SKM-1 treated with dmso at 0.1 percent for 144 hours (cell line): ENCODE measurements at regions not wholly inside any gene's neighbourhood (a gene's known extent, or its start where the extent isn't known, plus 50 kb on each side); places are given as distances from the start of the nearest gene placed in this dataset.
"Not testable (repeated sequence)": the region's sequence is repeated elsewhere in the genome, so short reads cannot be mapped to it uniquely, and the experiment has no call there.

Experiments
- DNase-seq: peaks from one replicate; lab custom pipeline; 2025; ENCODE audit not compliant: unreplicated experiment; lab: John Stamatoyannopoulos, UW

DNA sequence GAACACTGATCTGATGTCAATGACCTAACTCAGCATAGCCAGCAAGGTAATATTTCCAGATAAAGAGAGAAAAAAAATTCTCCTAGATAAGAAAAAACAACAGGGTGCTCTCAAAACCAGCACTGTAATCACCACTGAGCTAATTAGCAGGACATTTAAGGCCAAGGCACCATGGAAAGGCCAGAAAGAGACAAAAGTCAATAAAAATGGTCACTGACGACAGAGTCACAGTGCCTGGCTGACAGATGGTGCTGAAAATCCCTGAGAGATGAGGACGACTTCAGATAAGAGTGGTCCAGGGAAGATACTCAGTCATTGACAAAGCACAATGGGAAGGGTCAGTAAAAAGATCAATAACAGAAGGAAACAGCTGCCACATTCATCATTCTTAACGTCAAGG lies 186.7 kb downstream of the SPATA31A6 start:
- not testable (repeated sequence) for DNase-seq

- not testable (repeated sequence) for DNase-seq
Measured at GRCh38 chr9:42371417-42371816, 188.0 kb downstream of the SPATA31A6 start.

DNA sequence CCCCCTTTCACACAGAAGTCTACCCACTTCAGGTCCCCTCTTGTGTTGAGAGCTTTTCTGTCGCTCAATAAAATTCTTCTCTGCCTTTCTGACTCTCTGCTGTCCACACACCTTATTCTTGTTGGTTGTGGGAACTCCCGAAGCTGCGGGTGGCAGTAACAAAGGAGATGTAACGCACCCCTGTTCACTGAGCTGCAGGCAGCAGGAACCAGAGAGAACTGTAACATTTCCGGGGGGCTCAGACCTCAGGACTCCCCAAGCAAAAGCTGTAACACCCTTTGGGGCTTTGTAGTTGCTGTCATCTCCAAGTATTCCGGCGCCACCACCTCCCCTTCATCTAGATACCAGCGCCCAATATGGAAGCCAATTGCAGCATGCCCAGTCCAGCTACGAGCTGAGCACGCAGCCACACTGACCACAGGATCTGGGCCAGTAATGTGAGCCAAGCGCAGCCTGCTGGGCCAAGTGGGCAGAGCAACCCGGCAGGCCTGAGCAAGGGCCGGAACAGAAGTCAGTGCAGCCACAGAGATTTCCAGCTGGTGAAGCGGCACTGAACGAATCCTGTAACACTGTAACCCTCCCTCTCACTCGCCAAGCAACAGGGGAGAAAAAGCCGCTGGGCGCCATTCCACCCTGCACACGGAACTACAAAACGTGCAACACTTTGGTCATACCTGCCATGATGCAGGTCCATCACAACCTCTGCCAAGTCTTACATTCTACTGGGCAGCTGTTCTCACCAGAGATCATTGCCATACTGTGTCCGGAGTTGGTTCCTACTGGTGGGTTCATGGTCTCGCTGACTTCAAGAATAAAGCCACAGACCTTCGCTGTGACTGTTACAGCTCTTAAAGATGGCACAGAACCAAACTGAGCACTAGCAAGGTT lies 194.3 kb downstream of the SPATA31A6 start:
- DNase-seq = not testable (repeated sequence)

- no peak for DNase-seq
Measured at GRCh38 chr9:42378418-42378815, 195.0 kb downstream of the SPATA31A6 start.

- DNase-seq = not testable (repeated sequence)
Measured at GRCh38 chr9:42379602-42380001, 196.1 kb downstream of the SPATA31A6 start.

DNA sequence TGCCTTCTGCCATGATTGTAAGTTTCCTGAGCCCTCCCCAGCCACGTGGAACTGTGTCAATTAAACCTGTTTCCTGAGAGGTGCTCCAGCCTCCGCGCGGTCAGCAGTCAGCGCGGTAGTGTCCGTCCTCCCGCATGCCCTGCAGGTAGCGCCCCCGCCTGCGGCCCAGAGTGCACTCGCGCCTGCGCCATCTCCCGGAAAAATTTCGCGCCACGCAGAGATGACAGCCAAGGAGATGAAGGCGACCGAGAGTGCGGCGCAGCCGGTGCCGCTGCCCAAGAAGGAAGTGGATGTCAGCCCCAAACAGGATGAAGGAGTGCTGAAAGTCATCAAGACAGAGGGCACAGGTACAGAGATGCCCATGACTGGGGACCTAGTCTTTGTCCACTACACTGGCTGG lies 201.1 kb downstream of the SPATA31A6 start:
- DNase-seq = not testable (repeated sequence)

DNA sequence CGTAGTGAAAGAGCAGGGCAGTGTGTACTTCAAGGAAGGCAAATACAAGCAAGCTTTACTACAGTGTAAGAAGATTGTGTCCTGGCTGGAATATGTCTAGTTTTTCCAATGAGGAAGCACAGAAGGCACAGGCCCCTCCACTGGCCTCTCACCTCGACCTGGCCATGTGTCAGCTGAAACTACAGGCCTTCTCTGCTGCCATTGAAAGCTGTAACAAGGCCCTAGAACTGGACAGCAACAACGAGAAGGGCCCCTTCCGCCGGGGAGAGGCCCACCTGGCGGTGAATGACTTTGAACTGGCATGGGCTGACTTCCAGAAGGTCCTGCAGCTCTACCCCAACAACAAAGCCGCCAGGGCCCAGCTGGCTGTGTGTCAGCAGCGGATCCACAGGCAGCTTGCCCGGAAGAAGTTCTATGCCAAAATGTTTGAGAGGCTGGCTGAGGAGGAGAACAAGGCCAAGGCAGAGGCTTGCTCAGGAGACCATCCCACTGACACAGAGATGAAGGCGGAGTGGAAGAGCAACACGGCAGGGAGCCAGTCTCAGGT lies 202.2 kb downstream of the SPATA31A6 start:
- DNase-seq = not testable (repeated sequence)

DNA sequence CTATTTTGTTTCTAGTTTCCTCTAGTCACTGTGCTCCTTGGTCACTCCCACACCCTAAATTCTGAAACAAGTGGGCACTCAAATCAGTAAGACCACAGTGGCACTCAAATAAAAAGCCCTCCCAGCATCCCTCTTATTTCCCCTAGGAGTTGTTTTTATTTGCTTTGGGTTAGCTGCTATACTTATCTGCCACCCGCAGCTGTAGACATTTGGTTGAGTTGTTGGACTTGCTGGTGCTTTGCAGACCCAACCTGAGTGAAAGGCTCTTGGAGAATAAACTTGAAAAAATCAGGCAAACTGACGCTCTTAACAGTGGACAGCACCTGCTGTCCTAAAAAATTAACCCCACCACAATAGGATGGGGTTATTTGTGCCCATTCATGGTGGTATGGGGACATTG lies 203.0 kb downstream of the SPATA31A6 start:
- no peak for DNase-seq

DNA sequence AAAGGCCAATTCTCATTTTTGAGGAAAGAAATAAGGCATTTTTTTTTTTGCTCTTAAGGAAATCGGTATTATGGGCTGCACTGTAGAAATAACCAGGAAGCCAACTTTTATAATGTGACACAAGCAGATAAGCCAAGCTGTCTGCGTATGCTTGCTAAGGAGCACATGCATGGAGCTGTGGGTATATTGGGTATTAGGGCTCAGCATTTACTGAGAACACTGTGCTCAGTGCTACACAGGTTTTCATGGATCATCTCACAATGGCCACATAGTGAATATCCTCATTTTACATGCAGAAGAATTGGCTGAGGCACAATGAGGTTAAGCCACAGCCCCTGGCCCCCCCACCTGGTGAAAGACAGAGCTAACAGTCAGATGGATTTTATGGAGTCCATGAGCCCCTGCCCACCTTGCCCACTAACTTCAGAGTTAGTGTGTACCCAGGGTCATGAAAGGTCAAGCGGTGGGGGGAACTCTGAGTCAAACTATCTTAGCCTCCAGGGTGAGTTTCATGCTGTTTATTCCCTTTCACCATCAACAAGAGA lies 204.8 kb downstream of the SPATA31A6 start:
- no peak for DNase-seq

DNA sequence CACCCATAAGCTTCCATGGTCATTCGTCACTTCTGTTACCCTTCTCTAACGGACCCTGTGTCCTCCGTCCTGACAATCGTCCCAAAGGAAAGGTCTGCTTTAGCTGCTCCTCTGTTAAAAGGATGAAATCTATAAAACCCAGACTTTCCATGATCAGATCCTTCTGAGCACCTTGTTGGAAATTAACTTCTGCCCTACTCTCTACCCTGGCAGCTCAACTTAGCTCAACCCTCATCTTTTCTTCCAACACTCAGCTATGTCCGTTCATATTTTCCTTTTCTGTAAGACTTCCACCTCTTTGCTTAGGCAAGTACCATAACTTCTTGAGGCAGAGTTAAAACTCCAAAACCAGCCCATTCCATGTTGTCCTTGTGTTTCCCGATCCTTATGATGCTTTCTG lies 205.4 kb downstream of the SPATA31A6 start:
- DNase-seq = no peak

GRCh38 chr9:42392773-42393455 lies 209.5 kb downstream of the SPATA31A6 start:
- not testable (repeated sequence) for DNase-seq

- no peak for DNase-seq
Measured at GRCh38 chr9:42396318-42396717, 212.9 kb downstream of the SPATA31A6 start.

GRCh38 chr9:42397336-42397735 lies 213.9 kb downstream of the SPATA31A6 start:
- DNase-seq = not testable (repeated sequence)

DNA sequence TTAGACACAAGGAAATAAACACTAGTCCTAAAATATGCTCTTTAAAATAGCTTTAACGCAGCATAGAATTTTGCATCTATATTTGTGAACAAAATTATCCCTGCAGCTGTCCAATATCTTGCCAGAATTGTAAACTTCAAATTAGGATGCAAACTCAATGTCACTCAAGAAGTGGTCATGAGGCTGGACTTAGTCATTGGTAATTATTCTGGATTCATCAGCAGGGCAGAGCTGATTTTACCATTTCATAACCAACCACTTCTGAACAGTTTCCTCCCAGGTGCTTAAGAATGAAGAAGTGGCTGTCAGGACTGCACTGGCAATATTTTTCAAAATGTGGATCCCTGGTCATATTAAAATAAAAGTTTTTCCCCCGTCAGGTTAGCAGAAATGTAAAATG lies 219.5 kb downstream of the SPATA31A6 start:
- DNase-seq = not testable (repeated sequence)

- DNase-seq = not testable (repeated sequence)
Measured at GRCh38 chr9:42409581-42409980, 226.1 kb downstream of the SPATA31A6 start.

DNA sequence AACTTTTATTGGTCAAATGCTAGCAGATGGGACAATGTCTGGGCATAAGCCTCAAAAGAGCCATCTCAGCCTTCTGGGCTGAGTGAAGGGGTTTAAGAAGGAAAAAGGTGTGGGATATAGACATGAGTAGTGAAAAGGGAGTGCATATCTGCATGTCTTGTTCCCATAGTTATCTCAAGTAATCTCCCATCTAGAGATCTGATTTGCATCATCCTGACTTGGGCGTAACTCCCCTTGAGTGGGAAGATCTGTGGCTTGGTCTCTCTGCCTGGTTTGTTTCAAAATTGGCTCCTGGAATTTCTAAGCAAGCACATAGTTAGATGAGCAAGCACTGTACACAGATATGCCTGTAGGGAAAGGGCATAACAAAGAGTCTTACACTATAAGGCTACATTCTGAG lies 228.9 kb downstream of the SPATA31A6 start:
- not testable (repeated sequence) for DNase-seq

DNA sequence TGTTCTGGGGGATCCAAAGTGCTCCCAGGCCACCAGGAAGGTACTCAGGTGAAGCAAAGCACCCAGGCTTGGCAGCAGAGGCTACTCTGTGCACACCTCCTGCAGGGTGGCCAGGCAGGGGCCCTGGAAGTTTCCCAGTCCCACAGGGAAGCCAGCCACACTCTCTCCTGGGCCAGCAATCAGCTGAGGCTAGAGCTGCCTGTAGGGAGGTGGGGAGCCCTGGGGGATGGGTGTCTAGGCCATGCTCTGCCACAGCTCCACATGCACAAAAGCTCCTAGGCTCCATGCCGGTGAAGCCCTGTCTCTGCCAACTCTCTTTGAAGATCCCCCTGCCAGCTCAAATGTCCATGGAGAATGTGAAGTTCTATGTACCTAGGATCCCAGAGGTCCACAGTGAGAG lies 231.4 kb downstream of the SPATA31A6 start:
- DNase-seq = not testable (repeated sequence)

DNA sequence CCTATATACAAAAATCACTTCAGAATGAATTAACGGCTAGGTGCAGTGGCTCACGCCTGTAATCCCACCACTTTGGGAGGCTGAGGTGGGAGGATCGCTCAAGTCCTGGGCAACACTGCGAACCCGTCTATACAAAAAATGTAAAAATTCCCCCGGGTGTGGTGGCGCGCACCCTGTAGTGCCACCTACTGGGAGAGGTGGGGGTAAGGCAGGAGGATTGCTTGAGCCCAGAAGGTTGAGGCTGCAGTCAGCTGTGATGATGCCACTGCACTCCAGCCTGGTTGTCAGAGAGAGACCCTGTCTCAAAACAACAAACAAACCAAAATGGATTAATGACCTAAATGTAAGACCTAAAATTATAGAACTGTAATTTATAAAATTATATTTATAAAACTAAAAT lies 236.2 kb downstream of the SPATA31A6 start:
- DNase-seq = not testable (repeated sequence)

DNA sequence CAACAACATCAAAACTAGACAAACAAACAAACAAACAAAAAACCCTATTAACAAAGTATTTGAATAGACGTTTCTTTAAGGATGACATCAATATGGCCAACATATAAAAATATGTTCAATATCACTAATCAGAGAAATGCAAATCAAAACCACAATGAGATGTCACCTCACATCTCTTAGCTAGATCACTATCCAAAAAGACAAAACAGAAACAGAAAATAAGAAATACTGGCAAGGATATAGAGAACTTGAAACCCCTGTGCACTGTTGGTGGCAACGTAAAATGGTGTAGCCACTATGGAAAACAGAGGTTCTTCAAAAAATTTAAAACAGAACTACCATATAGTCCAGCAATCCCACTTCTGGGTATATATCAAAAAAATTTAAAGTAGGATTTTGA lies 236.9 kb downstream of the SPATA31A6 start:
- DNase-seq = not testable (repeated sequence)

GRCh38 chr9:42421630-42422029 lies 238.2 kb downstream of the SPATA31A6 start:
- not testable (repeated sequence) for DNase-seq
